ENCODE measurements at regions not wholly inside any gene's neighbourhood (a gene's known extent, or its start where the extent isn't known, plus 50 kb on each side); places are given as distances from the start of the nearest gene placed in this dataset.

- H3K27me3 ChIP-seq (ENCODE audit: insufficient read depth, low read depth, low read length), result no peaks in the 10 kb centered on the region
- H3K9ac ChIP-seq (ENCODE audit: low read length), result no peak overlapping the region
- no peaks in the 10 kb centered on the region for H3F3A ChIP-seq (ENCODE audit: insufficient read depth, low read length, poor library complexity, severe bottlenecking)
- no peaks in the 10 kb centered on the region for H4K20me1 ChIP-seq (ENCODE audit: insufficient read depth)
- H3K36me3 ChIP-seq (ENCODE audit: insufficient read depth, low read length), result no peaks in the 10 kb centered on the region
- H3K4me2 ChIP-seq (ENCODE audit: low read length), result no peak overlapping the region
- H3K79me2 ChIP-seq (replicated peaks; ENCODE audit: insufficient read depth, low read length), result no peaks in the 10 kb centered on the region
- no peaks in the 10 kb centered on the region for H3K9me3 ChIP-seq (ENCODE audit: low read length)
- TF ChIP-seq REST (IDR thresholded peaks at IDR 0.05; ENCODE audit: borderline replicate concordance) (no peak), RAD21 (conservative IDR thresholded peaks at IDR 0.05) (no peak), EZH2 (IDR thresholded peaks at IDR 0.05; ENCODE audit: borderline replicate concordance, insufficient read depth, low read length, poor library complexity, severe bottlenecking) (no peak), TAF1 (IDR thresholded peaks at IDR 0.05; ENCODE audit: low read depth) (no peak)
- no peaks in the 10 kb centered on the region for H3K9me2 ChIP-seq (ENCODE audit: insufficient read depth, low read length)
- H3K27ac ChIP-seq (ENCODE audit: low read length), result no peak overlapping the region
- H2AFZ ChIP-seq (ENCODE audit: low read depth, low read length), result no peak overlapping the region
- H3K4me3 ChIP-seq (ENCODE audit: low read length), result no peak overlapping the region
These were observed 80.7 kb downstream of the SCN11A start for GRCh38 chr3:38970851-38971638.

- H3K27ac ChIP-seq (ENCODE audit: low read length), result no peak overlapping the region
- TF ChIP-seq RAD21 (conservative IDR thresholded peaks at IDR 0.05) (no peak), MXI1 (conservative IDR thresholded peaks at IDR 0.05; ENCODE audit: poor library complexity, severe bottlenecking) (no peak), POLR2AphosphoS5 (IDR thresholded peaks at IDR 0.05) (no peak), CTCF (IDR thresholded peaks at IDR 0.05; ENCODE audit: poor library complexity, severe bottlenecking) (no peak), SMC3 (conservative IDR thresholded peaks at IDR 0.05; ENCODE audit: poor library complexity) (no peak), REST (IDR thresholded peaks at IDR 0.05; ENCODE audit: borderline replicate concordance) (no peak), EP300 (conservative IDR thresholded peaks at IDR 0.05; ENCODE audit: poor library complexity, severe bottlenecking) (no peak), EZH2 (IDR thresholded peaks at IDR 0.05; ENCODE audit: borderline replicate concordance, insufficient read depth, low read length, poor library complexity, severe bottlenecking) (no peak)
- no peak overlapping the region for H3K4me3 ChIP-seq (ENCODE audit: low read length)
- H3K9ac ChIP-seq (ENCODE audit: low read length), result no peak overlapping the region
- no peaks in the 10 kb centered on the region for H3K79me2 ChIP-seq (replicated peaks; ENCODE audit: insufficient read depth, low read length)
- H3K36me3 ChIP-seq (ENCODE audit: insufficient read depth, low read length), result no peaks in the 10 kb centered on the region
- no peaks in the 10 kb centered on the region for H3F3A ChIP-seq (ENCODE audit: insufficient read depth, low read length, poor library complexity, severe bottlenecking)
- H4K20me1 ChIP-seq (ENCODE audit: insufficient read depth), result no peaks in the 10 kb centered on the region
- H3K9me2 ChIP-seq (ENCODE audit: insufficient read depth, low read length), result no peaks in the 10 kb centered on the region
- H2AFZ ChIP-seq (ENCODE audit: low read depth, low read length), result no peak overlapping the region
- H3K27me3 ChIP-seq (ENCODE audit: insufficient read depth, low read depth, low read length), result no peaks in the 10 kb centered on the region
- H3K9me3 ChIP-seq (ENCODE audit: low read length), result no peaks in the 10 kb centered on the region
- H3K4me2 ChIP-seq (ENCODE audit: low read length), result no peak overlapping the region
These were observed 82.2 kb downstream of the SCN11A start for GRCh38 chr3:38969317-38970235.

Data from neural cell (in vitro differentiated cells).